OCI-LY3 (cell line): ENCODE measurements at regions not wholly inside any gene's neighbourhood (a gene's known extent, or its start where the extent isn't known, plus 50 kb on each side); places are given as distances from the start of the nearest gene placed in this dataset.

Experiments
- H2AFZ ChIP-seq: fragments of 200-600, 300-600 bp; shearing (Covaris generic); 2 replicates; pipeline ENCODE4 v1.6.0; 2014; ENCODE audit warnings: antibody characterized with exemption, low read depth, low read length
- H3K27ac ChIP-seq: fragments of 200-600, 300-600 bp; sonication (generic); 2 replicates; pipeline ENCODE4 v1.5.1; 2014; ENCODE audit warnings: mild to moderate bottlenecking, low read length, moderate library complexity, mixed read lengths
- H3K27me3 ChIP-seq: fragments of 200-600, 300-600 bp; sonication (generic); 2 replicates; pipeline ENCODE4 v1.6.1; 2014; ENCODE audit warnings: low read depth, low read length, mixed read lengths
- H3K36me3 ChIP-seq: fragments of 200-600, 300-600 bp; sonication (generic); replicated peaks from 2 replicates; pipeline ENCODE3; 2014; ENCODE audit warnings: low read depth, low read length, mixed read lengths
- H3K4me1 ChIP-seq: fragments of 300-600, 200-600 bp; sonication (generic); 2 replicates; pipeline ENCODE4 v1.6.1; 2014; ENCODE audit warnings: low read length, mixed read lengths
- H3K4me2 ChIP-seq: fragments of 200-600, 300-600 bp; sonication (generic); 2 replicates; pipeline ENCODE4 v1.6.1; 2014; ENCODE audit warnings: low read length, mixed read lengths
- H3K4me3 ChIP-seq: fragments of 300-600, 200-600 bp; sonication (generic); 2 replicates; pipeline ENCODE4 v1.5.1; 2014; ENCODE audit warnings: antibody characterized with exemption, mild to moderate bottlenecking, low read length, moderate library complexity
- H3K79me2 ChIP-seq: fragments of 300-600, 200-600 bp; shearing (Covaris generic); 2 replicates; pipeline ENCODE4 v1.6.1; 2014; ENCODE audit warnings: mild to moderate bottlenecking, low read length, mixed read lengths
- H3K9ac ChIP-seq: fragments of 300-600, 200-600 bp; shearing (Covaris generic); 2 replicates; pipeline ENCODE4 v1.6.0; 2014; ENCODE audit warnings: mild to moderate bottlenecking, low read length, moderate library complexity
- H3K9me3 ChIP-seq: fragments of 200-600, 300-600 bp; shearing (Covaris generic); 2 replicates; pipeline ENCODE4 v1.6.1; 2014; ENCODE audit warnings: low read length, mixed read lengths; ENCODE audit not compliant: insufficient read depth
- H4K20me1 ChIP-seq: fragments of 200-600, 300-600 bp; sonication (generic); 2 replicates; pipeline ENCODE4 v1.6.1; 2016; ENCODE audit warnings: low read length, mixed read lengths; ENCODE audit not compliant: insufficient read depth
- CTCF ChIP-seq: fragments of 200-600, 300-600 bp; sonication (generic); IDR thresholded peaks from 2 replicates; pipeline ENCODE4 v1.5.1; 2014; ENCODE audit warnings: antibody characterized with exemption, low read length, low read depth
- EZH2phosphoT487 ChIP-seq: fragments of 200-600 bp; shearing (Covaris generic); IDR thresholded peaks from 2 replicates; pipeline ENCODE4 v1.6.1; 2018; ENCODE audit warnings: antibody characterized with exemption, mixed run types, low read depth

GRCh38 chr7:88610942-88611341, 148.6 kb upstream of the ZNF804B start:
- Histone ChIP-seq H3K79me2 (no peaks in the 10 kb centered on the region), H3K27ac (no peak overlapping the region), H3K9ac (no peak overlapping the region), H4K20me1 (no peaks in the 10 kb centered on the region), H3K9me3 (no peaks in the 10 kb centered on the region), H3K4me3 (no peak overlapping the region), H3K27me3 (no peaks in the 10 kb centered on the region), H2AFZ (no peak overlapping the region), H3K4me1 (no peaks in the 10 kb centered on the region), H3K4me2 (no peak overlapping the region), H3K36me3 (no peaks in the 10 kb centered on the region)
- TF ChIP-seq CTCF (no peak), EZH2phosphoT487 (no peak)

DNA sequence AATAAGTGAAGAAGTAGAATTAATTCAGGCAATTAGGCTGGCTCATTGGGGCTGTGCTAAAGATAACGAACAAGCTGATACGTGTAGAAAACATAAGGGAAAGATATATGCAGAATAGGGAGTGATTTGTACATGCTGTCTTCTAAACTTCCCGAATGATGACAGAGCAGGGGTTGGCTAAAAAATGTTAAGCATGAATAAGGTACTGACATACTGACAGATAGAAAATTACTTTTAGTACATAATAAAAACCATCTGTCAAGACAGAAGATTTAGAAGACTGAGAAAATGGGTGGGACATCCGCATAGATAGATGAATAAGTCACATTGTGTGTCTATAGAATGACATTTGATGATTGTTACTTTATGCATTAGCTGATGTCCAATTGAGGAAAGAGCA, 158.8 kb upstream of the ZNF804B start:
- H3K27me3 ChIP-seq: no peaks in the 10 kb centered on the region
- no peaks in the 10 kb centered on the region for H3K36me3 ChIP-seq
- no peaks in the 10 kb centered on the region for H4K20me1 ChIP-seq
- H3K27ac ChIP-seq: no peak overlapping the region
- no peak overlapping the region for H3K9ac ChIP-seq
- no peaks in the 10 kb centered on the region for H3K4me1 ChIP-seq
- TF ChIP-seq CTCF (no peak), EZH2phosphoT487 (no peak)
- H3K4me3 ChIP-seq: no peak overlapping the region
- H3K79me2 ChIP-seq: no peaks in the 10 kb centered on the region
- no peak overlapping the region for H2AFZ ChIP-seq
- H3K9me3 ChIP-seq: no peaks in the 10 kb centered on the region
- H3K4me2 ChIP-seq: no peak overlapping the region

DNA sequence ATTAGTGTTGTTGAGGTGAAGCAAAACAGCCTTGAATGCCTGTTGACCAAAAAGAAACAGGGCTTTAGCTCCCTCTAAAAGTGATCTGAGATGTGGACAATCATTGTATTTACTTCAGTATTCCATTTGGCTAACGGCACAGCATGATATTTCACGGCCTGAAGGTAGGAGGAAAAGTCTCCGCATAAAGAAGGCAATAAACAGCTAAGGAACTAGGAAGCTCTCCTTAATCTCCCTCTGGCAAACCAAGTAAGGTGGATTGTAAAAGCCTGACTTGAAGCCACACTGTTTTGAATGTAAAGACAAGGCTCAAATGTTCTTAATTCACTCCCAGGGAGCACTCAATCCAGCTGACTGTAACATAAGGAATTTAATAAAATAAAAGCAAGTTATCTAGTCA, 160.0 kb upstream of the ZNF804B start:
- H3K9ac ChIP-seq: no peak overlapping the region
- no peak overlapping the region for H2AFZ ChIP-seq
- no peaks in the 10 kb centered on the region for H3K79me2 ChIP-seq

DNA sequence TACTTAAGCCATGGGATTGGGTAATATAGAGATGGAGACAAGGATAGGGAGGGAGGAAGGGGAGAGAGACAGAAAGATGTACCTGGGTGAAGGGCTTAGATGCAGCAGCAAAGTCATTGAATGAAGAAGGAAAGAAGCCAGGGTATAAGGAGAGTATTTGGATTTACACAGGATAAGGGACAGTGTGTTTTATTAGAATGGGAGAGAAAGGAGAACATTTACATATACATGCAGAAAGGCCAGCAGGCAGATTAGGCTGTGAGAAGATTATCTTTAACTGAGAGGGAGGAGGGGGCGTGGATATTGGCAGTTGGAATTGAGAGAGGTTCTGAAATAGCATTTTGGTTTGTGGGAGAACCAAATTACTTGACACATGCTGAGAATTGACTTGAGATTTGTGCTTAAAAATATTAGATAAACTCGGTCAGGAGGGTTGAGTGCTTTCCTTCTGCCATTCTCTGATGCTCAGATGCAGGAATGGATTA, 161.5 kb upstream of the ZNF804B start:
- no peak for TF ChIP-seq CTCF
- TF ChIP-seq EZH2phosphoT487: no peak
- Histone ChIP-seq H3K4me2 (no peak overlapping the region), H3K27me3 (no peaks in the 10 kb centered on the region), H3K9me3 (no peaks in the 10 kb centered on the region), H3K4me3 (no peak overlapping the region), H3K4me1 (no peaks in the 10 kb centered on the region), H3K36me3 (no peaks in the 10 kb centered on the region), H4K20me1 (no peaks in the 10 kb centered on the region), H3K79me2 (no peaks in the 10 kb centered on the region), H3K27ac (no peak overlapping the region), H2AFZ (no peak overlapping the region), H3K9ac (no peak overlapping the region)

More for the DNA sequence above, 160.0 kb upstream of the ZNF804B start:
- H3K9me3 ChIP-seq: no peaks in the 10 kb centered on the region
- H4K20me1 ChIP-seq: no peaks in the 10 kb centered on the region
- H3K4me1 ChIP-seq: no peaks in the 10 kb centered on the region
- H3K36me3 ChIP-seq: no peaks in the 10 kb centered on the region
- no peak overlapping the region for H3K27ac ChIP-seq
- no peak overlapping the region for H3K4me3 ChIP-seq
- H3K4me2 ChIP-seq: no peak overlapping the region
- H3K27me3 ChIP-seq: no peaks in the 10 kb centered on the region
- TF ChIP-seq EZH2phosphoT487: no peak
- TF ChIP-seq CTCF: no peak
